GM21737 (cell line): ENCODE measurements at regions not wholly inside any gene's neighbourhood (a gene's known extent, or its start where the extent isn't known, plus 50 kb on each side); places are given as distances from the start of the nearest gene placed in this dataset.
"Not testable (repeated sequence)": the region's sequence is repeated elsewhere in the genome, so short reads cannot be mapped to it uniquely, and the experiment has no call there.

Experiments used
- ATAC-seq: cut with Tn5 transposase; IDR thresholded peaks from one replicate; pipeline ENCODE4 v1.9.1; 2021; ENCODE audit warnings: mild to moderate bottlenecking, moderate library complexity; ENCODE audit not compliant: unreplicated experiment

DNA sequence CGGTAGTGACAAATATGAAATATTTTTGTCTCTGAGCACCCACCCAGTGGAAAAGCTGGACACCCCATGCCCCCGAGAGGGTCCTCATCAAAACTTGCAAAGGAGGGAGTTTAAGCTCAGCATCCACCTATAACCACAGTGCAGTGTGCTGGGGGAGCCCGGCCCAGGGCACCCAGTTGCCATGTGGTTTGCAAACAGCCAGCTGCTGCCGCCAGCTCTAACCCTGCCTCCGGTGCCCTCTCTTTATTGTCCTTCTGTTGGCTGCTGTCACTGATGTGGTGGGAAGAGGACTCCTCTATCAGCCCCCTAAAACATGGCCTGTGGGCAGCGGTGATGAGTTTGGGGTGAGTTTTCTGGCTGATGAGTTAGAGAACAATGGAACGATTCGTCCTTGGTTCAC lies 160.9 kb upstream of the MVB12B start:
- ATAC-seq: no peak

DNA sequence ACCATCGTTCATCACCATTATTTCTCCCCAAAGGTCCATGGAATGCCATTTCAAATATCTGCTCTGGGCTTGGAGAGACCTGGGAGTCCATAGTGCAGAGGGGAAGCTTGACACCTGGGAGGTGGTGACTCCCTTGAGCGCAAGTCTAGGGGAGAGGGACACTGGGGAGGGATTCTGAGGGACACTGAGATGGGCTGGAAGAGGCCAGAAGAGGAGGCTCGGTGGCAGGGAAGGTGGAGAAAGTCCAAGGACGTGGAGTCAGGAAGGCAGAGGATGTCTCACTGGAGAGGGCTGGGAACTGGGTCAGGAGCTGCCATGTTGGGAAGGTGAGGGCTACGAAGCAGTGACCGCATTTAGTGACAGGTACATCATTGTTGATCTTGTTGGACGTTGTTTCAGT lies 160.3 kb upstream of the MVB12B start:
- no peak for ATAC-seq

DNA sequence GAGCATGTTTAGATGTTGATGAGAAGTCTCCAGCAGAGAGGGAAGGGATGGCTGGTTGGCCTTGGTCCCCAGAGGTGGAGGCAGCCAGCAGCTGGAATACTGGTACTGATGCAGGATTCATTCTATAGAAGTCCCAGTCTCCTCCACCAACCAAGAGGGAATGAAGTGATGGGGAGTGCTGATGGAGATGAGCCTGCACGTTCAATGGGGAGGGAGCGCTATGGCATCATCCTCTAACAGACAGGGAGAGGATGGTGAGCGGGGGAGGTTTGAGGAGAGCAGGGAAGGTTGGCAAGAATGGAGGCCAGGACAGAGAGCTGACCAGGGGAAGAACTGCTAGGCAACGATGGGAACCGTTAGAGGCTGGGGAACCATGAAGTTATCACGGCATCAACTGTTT lies 159.8 kb upstream of the MVB12B start:
- ATAC-seq: no peak

DNA sequence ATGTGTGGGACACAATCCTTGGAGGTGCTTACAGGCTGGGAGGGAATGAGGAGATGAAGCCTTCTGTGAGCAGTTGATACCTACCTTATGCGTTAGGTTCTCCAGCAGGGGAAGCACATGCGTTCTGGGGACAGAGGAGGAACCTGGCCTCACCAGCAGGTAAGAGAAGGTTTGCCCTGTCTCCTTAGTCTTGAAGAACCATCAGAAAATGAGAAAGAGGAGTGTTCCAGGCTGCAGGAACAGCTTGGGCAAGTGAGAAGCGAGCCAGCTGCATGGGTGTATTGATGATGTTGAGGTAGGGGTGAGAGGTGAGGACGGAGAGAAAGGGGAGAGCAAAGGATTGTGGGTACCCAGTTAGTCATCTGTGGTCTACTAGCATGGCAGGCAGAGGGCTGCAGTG lies 156.9 kb upstream of the MVB12B start:
- no peak for ATAC-seq

DNA sequence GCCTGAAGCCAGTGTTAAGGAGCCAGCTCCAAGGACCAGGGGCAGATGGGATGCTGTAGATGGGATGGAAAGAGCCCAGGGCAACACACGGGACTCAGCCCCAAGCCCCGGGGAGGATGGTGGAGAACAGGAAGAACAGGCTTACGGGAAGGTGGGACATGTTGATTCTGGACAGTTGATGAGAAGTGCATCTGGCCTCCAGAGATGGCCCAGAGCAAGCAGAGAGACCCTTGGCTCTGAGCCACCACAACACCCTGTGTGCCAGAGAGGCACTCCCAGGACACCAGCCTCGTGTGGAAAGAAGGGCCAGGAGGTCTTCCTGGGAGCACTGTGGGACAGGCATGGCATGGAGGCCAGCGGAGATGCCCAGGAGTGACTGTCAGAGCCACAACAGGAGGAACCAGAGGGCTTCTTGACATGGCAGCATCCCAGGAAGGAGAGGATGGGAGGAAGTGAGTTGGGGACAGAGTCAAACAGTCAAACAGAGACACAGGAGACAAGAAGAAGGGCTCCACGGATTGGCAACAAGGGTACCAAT lies 156.3 kb upstream of the MVB12B start:
- no peak for ATAC-seq

DNA sequence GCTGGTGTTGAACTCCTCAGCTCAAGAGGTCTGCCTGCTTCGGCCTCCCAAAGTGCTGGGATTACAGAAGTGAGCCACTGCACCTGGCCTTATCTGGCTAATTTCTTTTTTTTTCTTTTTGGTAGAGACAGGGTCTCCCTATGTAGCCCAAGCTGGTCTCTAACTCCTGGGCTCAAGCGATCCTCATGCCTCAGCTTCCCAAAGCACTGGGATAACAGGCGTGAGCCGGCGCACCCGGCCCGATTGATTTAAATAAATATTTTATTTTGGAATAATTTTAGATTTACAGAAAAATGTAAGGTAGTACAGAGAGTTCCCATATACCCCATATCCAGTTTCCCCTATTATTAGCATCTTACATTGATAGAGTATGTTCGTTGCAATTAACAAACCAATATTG lies 155.0 kb upstream of the MVB12B start:
- ATAC-seq: no peak

DNA sequence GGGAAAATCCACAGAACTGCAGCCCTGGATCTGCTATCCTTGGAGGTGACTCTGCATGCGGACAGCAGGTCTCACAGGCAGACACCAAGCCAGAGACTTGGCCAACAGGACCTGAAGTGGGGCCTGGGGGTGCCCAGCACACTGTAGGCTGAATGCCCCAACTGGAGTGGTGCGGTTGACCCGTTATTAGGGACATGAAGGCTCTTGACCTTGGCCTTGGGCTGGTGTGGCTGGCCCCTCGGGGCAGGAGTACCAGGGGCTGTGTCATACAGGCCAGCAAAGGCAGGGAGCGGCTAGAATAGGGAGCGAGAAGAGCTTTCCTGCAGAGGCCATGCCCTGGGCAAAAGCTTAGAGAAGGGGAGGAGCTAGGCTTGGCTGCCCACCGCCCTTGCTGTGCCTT lies 153.2 kb upstream of the MVB12B start:
- no peak for ATAC-seq

DNA sequence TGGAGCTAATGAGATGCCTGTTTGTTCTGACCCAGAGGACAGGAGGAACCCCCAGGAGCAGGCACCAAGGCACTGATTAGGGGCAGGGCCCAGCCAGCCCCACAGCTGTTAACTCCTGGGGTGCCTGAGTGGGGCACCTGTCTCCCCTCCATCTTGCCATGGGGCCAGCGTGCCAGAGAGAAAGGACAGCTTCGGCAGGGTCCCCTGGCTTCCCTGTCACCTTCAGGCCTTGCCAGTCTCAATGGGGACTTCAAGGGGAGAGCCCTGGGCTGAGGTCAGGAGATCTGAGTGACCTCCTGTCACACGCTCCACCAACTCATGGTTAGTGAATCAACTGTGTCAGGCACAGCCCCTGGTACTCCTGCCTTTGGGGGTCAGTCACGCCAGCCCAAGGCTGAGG lies 152.7 kb upstream of the MVB12B start:
- no peak for ATAC-seq

DNA sequence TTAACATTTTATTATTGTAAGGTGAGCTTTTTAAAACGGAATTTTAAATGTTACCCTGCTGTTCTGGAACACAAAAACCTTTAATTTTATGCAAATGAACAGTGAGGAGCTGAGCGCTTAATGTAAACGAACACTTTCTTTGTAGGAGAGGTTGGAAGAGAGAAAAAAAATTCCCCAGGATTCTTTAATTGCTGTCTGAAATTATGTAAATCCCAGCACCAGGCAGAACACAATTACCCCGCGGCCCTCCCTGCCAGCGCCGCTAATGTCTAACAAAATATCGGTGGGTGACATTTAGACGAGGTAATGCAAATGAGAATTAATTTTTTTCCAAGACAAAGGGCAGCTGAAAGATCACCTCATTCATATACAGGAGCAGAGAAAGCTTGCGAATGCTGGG lies 143.4 kb upstream of the MVB12B start:
- no peak for ATAC-seq

DNA sequence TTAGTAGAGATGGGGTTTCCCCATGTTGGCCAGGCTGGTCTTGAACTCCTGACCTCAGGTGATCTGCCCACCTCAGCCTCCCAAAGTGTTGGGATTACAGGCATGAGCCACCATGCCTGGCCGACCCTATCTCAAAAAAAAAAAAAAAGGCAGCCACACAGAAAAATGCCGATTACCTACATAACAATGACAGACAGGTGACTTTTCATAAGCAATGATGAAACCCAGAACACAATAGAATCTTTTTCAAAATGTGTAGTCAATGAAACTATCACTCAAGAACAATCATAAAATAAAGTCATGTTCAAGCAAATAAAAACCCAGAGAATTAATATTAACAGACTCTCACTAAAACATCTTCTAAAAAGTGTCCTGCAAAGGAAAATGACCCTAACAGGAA lies 135.6 kb upstream of the MVB12B start:
- ATAC-seq: not testable (repeated sequence)

DNA sequence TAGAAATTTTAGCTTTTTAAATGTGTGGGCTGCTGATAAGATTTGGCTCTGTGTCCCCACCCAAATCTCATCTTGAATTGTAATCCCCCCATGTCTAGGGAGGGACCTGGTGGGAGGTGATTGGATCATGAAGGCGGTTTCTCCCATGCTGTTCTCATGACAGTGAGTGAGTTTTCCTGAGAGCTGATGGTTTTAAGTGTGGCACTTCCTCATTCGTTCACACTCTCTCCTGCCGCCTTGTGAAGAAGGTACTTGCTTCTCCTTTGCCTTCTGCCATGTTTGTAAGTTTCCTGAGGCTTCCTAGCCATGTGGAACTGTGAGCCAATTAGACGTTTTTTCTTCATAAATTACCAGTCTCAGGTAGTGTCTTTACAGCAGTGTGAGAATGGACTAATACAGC lies 127.8 kb upstream of the MVB12B start:
- no peak for ATAC-seq

DNA sequence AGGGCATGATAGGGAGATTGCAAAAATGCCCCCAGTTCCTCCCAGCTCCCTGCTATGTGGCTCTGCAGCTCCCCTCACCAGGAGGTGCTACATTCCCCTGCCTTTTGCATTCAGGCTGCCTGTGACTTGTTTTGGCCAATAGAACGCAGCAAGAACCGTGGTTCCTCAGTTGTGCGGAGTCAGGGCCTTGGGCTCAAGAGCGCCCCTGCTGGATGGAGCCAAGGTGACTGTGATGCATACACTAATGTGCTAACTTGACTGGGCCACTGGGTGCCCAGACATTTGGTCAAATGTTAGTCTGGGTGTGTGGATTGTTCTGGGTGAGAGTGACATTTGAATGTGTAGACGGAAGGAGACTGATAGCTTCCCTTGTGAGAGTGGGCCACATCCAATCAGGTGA lies 123.3 kb upstream of the MVB12B start:
- no peak for ATAC-seq

DNA sequence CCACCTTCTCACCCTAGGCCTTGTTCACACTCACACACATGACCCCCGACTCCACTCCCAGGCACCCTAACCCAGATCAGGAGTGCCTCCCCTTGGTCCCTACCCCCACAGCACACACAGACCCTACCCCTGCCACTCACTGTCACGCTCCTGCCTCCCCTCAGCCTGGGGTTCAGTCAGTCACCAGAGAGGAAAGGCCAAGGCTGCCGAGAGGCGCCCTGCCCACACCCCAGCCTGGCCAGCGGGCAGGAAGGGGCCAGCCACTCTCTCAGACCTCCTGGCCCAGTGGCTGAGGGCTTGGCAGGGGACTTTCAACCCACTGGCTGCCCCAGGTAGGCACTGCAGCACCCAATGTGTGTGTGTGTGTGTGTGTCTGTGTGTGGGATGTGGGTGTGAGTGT lies 122.4 kb upstream of the MVB12B start:
- no peak for ATAC-seq

DNA sequence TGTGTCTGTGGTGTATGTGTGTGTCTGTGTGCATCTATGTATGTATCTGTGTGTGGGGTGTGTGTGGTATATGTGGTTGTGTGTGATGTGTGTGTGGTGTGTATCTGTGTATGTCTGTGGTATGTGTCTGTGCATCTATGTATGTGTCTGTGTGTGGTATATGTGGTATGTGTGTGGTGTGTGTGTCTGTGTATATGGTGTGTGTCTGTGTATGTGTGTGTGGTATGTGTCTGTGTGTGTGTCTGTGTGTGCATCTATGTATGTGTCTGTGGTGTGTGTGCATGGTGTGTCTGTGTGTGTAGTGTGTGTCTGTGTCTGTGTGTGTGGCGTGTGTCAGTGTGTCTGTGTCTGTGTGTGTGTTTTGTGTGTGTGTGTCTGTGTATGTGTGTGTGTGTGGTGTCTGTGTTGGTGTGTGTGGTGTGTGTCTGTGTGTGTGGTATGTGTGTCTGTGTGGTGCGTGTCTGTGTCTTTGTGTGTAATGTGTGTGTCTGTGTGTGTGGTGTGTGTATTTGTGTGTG lies 121.9 kb upstream of the MVB12B start:
- ATAC-seq: no peak

DNA sequence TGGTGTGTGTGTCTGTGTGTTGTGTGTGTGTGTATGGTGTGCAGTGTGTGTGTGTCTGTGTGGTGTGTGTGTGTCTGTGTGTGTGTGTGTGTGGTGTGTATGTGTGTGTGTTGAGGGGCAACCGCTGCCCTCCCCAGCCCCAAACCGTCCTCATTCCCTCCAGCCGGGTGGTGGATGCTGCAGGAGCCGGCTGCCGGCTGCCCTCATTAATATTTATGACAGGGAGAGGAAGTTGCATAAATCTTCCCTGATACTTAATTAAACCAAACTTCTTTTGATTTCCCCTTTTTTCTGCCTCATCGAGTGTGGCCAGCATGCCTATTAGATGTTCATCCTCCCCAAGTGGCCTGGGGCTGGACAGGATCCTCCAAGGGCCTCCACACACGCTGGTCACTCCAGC lies 121.4 kb upstream of the MVB12B start:
- ATAC-seq: no peak

DNA sequence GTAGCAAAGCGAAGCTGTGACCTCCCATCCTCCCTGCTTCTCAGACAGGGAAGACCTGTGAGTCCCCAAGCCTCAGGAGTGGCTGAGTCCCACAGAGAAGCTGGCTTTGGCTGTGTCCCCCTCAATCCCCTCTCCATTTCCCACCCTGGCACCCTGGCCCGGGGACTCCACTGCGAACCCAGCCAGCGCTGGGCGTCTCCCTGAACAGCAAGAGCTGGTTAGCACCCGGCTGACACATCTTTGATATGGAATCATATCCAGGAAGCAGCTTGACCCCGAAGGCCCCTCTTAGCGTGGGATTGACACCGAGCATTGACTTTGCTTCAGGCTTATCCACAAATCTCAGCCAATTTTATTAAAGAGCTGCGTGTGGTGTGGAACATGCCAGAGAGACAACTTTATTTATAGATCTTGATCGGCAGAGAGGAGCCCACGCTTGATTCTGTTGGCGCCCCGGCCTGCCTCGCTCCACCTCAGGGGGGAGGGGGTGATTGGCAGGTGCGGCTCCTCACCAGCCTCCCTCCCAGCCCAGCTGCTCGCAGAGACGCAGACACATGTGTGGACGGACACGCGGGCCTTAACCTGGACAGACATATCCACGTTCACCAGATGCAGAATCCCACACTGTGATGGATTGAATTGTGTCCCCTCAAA lies 120.7 kb upstream of the MVB12B start:
- no peak for ATAC-seq

DNA sequence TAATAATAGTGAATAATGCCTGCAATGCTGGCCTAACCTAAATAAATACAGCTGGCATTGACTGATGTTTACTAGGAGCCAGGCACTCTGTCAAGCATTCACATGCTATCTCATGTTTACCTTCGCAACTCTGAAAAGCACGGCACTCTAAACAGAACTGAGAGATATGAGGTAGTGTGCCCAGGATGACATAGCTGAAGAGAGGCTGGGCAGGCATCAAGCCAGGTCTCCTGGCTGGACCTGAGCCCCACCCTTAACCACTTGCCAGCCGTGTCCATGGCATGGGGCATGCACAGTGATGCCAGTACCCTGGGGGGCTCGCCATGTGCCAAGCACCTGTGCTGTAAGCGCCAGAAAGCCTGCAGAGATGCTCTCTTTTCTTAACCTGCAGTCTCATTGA lies 119.4 kb upstream of the MVB12B start:
- ATAC-seq: no peak

DNA sequence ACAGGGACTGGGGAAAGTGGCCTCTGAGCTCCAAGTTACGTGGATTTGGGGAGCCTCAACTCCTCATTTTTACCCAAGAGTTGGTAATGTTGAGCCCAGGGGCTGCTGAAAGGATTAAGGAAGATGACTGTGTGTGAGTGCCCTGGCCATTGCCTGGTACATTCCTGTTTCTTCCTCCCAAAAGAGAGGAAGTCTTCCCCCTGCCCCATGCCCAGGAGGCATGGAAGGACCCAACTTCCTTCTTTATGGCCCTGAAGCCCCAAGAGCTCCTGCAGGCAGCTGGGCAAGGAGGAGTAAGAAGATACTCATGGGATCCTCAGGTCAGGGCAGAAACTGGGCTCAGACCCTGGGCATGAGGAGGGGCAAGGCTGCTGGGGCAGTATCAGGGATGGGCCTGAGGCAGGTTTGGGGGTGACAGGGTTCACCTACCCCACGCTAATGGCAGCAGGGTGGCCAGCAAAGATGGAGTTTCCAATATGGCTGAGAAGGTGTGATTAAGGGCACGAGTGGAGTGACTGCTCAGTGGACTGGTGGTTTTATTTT lies 118.3 kb upstream of the MVB12B start:
- ATAC-seq: no peak

DNA sequence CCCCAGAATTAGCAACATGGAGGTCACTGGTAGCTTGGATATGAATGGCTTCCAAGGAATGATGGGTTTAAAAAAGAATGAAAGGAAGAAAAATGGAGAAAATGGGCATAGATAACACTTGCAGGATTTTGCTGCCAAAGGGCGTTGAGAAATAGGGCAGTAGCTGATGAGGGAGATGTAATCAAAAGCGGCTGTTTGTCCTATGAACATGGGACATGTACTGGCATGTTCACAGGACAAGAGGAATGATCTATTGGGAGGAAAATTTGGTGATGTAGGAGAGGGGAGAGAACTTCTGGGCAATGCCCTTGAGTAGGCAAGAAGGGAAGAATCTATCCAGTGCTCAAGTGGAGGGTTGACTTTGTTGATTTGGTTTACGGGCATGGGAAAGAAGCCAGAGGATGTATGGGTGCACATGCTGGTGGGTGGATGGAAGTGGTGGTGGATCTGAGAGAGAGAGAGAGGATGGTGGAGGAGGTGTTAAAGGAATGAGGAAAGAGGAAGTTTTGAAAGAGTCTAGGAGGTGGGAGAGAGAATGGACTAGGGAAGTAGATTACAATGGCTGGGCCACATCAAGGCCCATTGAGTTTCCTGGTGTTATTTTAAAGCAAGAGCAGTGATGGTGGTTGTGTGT lies 115.1 kb upstream of the MVB12B start:
- no peak for ATAC-seq

DNA sequence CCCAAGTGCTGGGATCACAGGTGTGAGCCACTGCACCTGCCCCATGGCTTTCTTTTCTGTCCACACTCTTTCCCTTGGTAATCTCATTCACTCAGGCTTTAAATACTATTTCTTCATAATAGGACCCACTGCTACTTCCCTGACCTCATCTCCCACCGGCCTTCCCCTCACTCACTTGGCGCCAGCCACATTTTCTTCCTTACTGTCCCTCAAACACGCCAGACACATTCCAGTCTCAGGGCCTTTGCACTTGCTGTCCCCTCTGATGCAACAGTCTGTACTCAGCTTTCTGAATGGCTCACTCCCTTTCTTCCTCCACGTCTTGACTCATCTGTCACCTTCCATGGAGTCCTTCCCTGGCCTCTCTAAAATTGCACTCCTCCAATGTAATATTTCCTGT lies 111.1 kb upstream of the MVB12B start:
- no peak for ATAC-seq

DNA sequence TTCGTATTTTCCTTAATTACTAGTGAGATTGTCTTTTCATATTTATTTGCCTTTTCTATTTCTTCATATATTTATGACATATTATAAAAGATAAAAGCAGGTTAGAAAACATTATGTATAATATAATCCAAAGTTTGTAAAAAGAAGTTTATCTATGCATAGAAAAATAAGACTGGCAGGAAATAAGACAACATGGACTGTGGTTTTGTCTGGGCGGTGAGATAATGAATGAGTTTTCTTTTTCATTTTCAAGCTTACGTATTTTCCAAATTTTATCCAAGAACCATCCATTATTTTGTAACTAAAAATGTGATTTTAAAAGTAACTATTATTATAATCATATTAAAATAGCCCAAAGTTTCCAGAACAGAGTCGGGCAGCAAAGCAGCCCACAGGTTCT lies 109.8 kb upstream of the MVB12B start:
- ATAC-seq: no peak

DNA sequence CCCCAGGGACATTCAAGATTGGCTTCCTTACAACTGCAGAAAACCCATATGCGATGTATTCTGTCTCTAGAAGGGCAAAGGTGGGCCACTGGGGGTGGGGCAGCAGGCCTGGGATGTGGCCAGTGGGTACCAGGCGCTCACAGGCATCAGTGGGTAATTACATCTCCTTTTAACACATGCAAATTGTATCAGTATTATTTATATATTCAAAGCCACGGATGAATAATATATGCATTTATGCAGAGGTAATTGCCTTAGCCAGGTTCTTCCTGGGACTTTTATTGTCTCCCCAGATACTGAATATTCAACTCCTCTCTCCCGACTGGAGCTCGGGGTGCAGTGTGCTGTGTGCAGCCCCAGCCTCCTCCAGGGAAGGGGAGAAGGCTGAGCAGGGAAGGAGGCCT lies 109.4 kb upstream of the MVB12B start:
- no peak for ATAC-seq
